ENCODE measurements at regions not wholly inside any gene's neighbourhood (a gene's known extent, or its start where the extent isn't known, plus 50 kb on each side); places are given as distances from the start of the nearest gene placed in this dataset.

- POLR2A ChIA-PET, result no interaction called here
- H3K36me3 Mint-ChIP-seq (ENCODE audit: low read depth), result no peaks in the 10 kb centered on the region
- intact Hi-C loops (cut with micrococcal nuclease), result no loop called here
- H3K27ac Mint-ChIP-seq, result no peak overlapping the region
- H3K9me3 Mint-ChIP-seq, result peaks cover 8% of the 10 kb centered on the region
- H3K27me3 Mint-ChIP-seq, result no peaks in the 10 kb centered on the region
- no peak overlapping the region for H3K4me3 Mint-ChIP-seq
- no peak for ATAC-seq
- DNase-seq, result no peak
- CTCF ChIA-PET, result no interaction called here
- no peaks in the 10 kb centered on the region for H3K4me1 Mint-ChIP-seq (ENCODE audit: low read depth)
- TF ChIP-seq, protein P1, sequence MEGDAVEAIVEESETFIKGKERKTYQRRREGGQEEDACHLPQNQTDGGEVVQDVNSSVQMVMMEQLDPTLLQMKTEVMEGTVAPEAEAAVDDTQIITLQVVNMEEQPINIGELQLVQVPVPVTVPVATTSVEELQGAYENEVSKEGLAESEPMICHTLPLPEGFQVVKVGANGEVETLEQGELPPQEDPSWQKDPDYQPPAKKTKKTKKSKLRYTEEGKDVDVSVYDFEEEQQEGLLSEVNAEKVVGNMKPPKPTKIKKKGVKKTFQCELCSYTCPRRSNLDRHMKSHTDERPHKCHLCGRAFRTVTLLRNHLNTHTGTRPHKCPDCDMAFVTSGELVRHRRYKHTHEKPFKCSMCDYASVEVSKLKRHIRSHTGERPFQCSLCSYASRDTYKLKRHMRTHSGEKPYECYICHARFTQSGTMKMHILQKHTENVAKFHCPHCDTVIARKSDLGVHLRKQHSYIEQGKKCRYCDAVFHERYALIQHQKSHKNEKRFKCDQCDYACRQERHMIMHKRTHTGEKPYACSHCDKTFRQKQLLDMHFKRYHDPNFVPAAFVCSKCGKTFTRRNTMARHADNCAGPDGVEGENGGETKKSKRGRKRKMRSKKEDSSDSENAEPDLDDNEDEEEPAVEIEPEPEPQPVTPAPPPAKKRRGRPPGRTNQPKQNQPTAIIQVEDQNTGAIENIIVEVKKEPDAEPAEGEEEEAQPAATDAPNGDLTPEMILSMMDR (IDR thresholded peaks at IDR 0.05), result no peak
Measured at GRCh38 chr5:167112556-167112955, 1178.9 kb upstream of the WWC1 start.

DNA sequence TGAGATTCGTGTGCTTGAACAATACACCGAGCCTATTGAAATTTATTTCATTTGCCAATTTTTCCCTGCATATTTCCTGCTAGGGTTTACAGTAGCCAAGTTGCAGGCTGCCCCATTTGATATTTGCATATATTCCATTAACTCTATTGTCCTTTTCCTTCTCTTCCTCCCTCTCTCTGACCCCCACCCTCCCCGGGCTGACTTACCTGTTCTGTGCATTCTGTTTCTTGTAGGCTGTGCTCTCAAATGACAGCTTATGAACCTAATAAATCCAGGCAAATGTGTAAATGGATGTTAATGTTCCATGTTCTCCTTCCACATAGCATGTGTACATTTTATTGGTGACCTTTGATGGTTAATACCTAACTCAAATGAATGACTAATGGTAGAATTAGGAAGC, 1169.2 kb upstream of the WWC1 start:
- CTCF ChIA-PET, result no interaction called here
- intact Hi-C loops (cut with micrococcal nuclease), result no loop called here

GRCh38 chr5:167123126-167123525, 1168.3 kb upstream of the WWC1 start:
- ChIA-PET CTCF (no interaction called here), POLR2A (no interaction called here)
- Mint-ChIP-seq H3K4me1 (ENCODE audit: low read depth) (no peaks in the 10 kb centered on the region), H3K36me3 (ENCODE audit: low read depth) (no peaks in the 10 kb centered on the region), H3K27ac (no peak overlapping the region), H3K27me3 (no peaks in the 10 kb centered on the region), H3K9me3 (no peaks in the 10 kb centered on the region), H3K4me3 (no peak overlapping the region)
- DNase-seq, result no peak
- TF ChIP-seq, protein P1 (IDR thresholded peaks at IDR 0.05), result no peak
- intact Hi-C loops (cut with micrococcal nuclease), result no loop called here
- no peak for ATAC-seq

More for the DNA sequence above, 1169.2 kb upstream of the WWC1 start:
- Mint-ChIP-seq H3K4me3 (no peak overlapping the region), H3K36me3 (ENCODE audit: low read depth) (no peaks in the 10 kb centered on the region), H3K9me3 (no peaks in the 10 kb centered on the region), H3K27ac (no peak overlapping the region), H3K27me3 (no peaks in the 10 kb centered on the region), H3K4me1 (ENCODE audit: low read depth) (no peaks in the 10 kb centered on the region)
- ATAC-seq (no peak), DNase-seq (no peak)
- TF ChIP-seq, protein P1 (IDR thresholded peaks at IDR 0.05), result no peak
- POLR2A ChIA-PET, result no interaction called here

- CTCF ChIA-PET, result no interaction called here
- intact Hi-C loops (cut with micrococcal nuclease), result no loop called here
- Mint-ChIP-seq H3K4me1 (ENCODE audit: low read depth) (no peaks in the 10 kb centered on the region), H3K27ac (no peak overlapping the region), H3K36me3 (ENCODE audit: low read depth) (no peaks in the 10 kb centered on the region), H3K9me3 (no peaks in the 10 kb centered on the region), H3K4me3 (no peak overlapping the region), H3K27me3 (no peaks in the 10 kb centered on the region)
- DNase-seq, result no peak
- TF ChIP-seq, protein P1 (IDR thresholded peaks at IDR 0.05), result no peak
- no peak for ATAC-seq
- POLR2A ChIA-PET, result no interaction called here
Measured at GRCh38 chr5:167128581-167128980, 1162.9 kb upstream of the WWC1 start.

DNA sequence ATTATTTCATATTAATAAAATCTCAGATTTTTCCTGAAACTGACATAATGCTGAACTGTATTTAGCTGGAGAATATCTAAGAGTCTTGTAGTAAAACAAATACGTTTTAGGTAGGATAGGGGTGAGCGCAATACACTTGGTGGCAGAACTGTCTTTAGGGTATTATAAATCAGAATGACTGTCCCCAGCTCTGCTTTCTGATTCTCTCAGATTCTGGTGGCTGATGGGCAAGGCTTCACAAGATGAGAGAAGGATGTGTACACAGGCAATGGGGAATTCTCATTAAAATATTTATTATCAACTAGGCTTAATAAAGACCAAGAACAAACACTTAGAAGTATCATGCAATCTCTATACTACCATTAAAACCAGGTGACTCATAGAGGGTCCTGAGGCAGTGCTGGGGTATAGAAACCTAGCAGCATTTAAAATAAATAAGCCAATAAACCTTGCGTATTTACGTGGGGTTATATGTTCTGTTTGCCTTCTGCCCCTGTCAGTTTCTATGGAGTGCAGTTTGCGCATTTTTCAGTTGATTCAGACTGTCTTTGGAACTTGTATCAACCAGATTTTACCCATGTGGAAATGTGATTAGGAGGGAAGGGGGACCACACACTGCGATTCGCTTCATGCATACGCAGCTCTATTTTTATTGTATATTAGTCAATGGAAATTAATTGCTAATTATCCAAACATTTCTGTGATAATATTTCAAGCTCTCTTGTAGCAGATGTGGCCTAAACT, 1150.7 kb upstream of the WWC1 start:
- ChIA-PET POLR2A (no interaction called here), CTCF (no interaction called here)
- no peaks in the 10 kb centered on the region for H3K27me3 Mint-ChIP-seq
- peaks cover 8% of the 10 kb centered on the region for H3K9me3 Mint-ChIP-seq
- intact Hi-C loops (cut with micrococcal nuclease), result no loop called here
- H3K27ac Mint-ChIP-seq, result no peak overlapping the region
- DNase-seq (no peak), ATAC-seq (no peak)
- no peak overlapping the region for H3K4me3 Mint-ChIP-seq
- TF ChIP-seq, protein P1 (IDR thresholded peaks at IDR 0.05), result no peak
- no peaks in the 10 kb centered on the region for H3K4me1 Mint-ChIP-seq (ENCODE audit: low read depth)
- no peaks in the 10 kb centered on the region for H3K36me3 Mint-ChIP-seq (ENCODE audit: low read depth)

Measured in activated CD8-positive, alpha-beta T cell treated with anti-CD3 and anti-CD28 coated beads for 36 hours (primary cell).